ENCODE measurements at regions not wholly inside any gene's neighbourhood (a gene's known extent, or its start where the extent isn't known, plus 50 kb on each side); places are given as distances from the start of the nearest gene placed in this dataset.

- TF ChIP-seq EZH2phosphoT487 (IDR thresholded peaks at IDR 0.05; ENCODE audit: insufficient read depth, low read depth) (no peak), EZH2 (IDR thresholded peaks at IDR 0.05; ENCODE audit: insufficient read depth, poor library complexity, severe bottlenecking) (no peak)
These were observed 81.6 kb upstream of the GDNF start for GRCh38 chr5:37921452-37921851.

All from GM23248 (cell line).